H1 (cell line): ENCODE measurements at regions not wholly inside any gene's neighbourhood (a gene's known extent, or its start where the extent isn't known, plus 50 kb on each side); places are given as distances from the start of the nearest gene placed in this dataset.
A peak's percentile ranks its signal among the peaks of the same experiment; 100 is the strongest.

Experiments
- CTCF ChIA-PET: fragments of 300-600 bp; sonication (Branson Sonifier 250); formaldehyde crosslinking; loops from one replicate; lab custom pipeline; 2021; ENCODE audit not compliant: partially characterized antibody; lab: Charles Lee
- POLR2A ChIA-PET: fragments of 300-600 bp; sonication (Branson Sonifier 250); formaldehyde crosslinking; loops from one replicate; lab custom pipeline; 2021; ENCODE audit warnings: inconsistent platforms; ENCODE audit not compliant: partially characterized antibody; lab: Charles Lee
- DNase-seq, 2 experiments: peaks; one replicate each; pipeline versions ENCODE4 v3.0.0 to v3.0.0-alpha.2; 2010 to 2022; ENCODE audit warnings: low spot score in 2 of 2, low read depth in 1 of 2, mixed read lengths in 1 of 2
- FAIRE-seq: peaks from 2 replicates; lab custom pipeline; 2011; peaks lifted over from hg19 to GRCh38; lab: Jason Lieb, UNC
- H2AFZ ChIP-seq: 2 replicates; pipeline ENCODE4 v1.8.1; 2012; ENCODE audit warnings: low read length, inconsistent platforms
- H2AK5ac ChIP-seq: 2 replicates; pipeline ENCODE4 v1.6.1; 2013; ENCODE audit warnings: low read depth, low read length
- H2BK120ac ChIP-seq: replicated peaks from 2 replicates; pipeline ENCODE3; 2013; ENCODE audit warnings: low read depth, low read length, inconsistent platforms
- H2BK12ac ChIP-seq: 2 replicates; pipeline ENCODE4 v1.6.1; 2013; ENCODE audit warnings: low read depth, low read length
- H2BK15ac ChIP-seq: 2 replicates; pipeline ENCODE4 v1.6.1; 2013; ENCODE audit warnings: low read length
- H2BK20ac ChIP-seq: 2 replicates; pipeline ENCODE4 v1.6.1; 2013; ENCODE audit warnings: low read length
- H2BK5ac ChIP-seq: 2 replicates; pipeline ENCODE4 v1.6.1; 2013; ENCODE audit warnings: low read depth, low read length
- H3K14ac ChIP-seq: 2 replicates; pipeline ENCODE4 v1.6.1; 2013; ENCODE audit warnings: inconsistent platforms; ENCODE audit not compliant: insufficient read length
- H3K18ac ChIP-seq: 2 replicates; pipeline ENCODE4 v1.6.1; 2013; ENCODE audit warnings: low read length; ENCODE audit errors: extremely low read depth
- H3K23ac ChIP-seq: 2 replicates; pipeline ENCODE4 v1.6.1; 2013; ENCODE audit warnings: inconsistent platforms; ENCODE audit not compliant: insufficient read length
- H3K23me2 ChIP-seq: 2 replicates; pipeline ENCODE4 v1.6.1; 2013; ENCODE audit warnings: low read depth, low read length
- H3K27ac ChIP-seq: 2 replicates; pipeline ENCODE4 v1.6.1; 2011; ENCODE audit warnings: low read depth, low read length, inconsistent platforms
- H3K27me3 ChIP-seq, 4 experiments: replicated peaks in 1 of 4; 1 replicate in 1 of 4; 2 replicates in 3 of 4; pipeline versions ENCODE4 v1.6.1 to v1.8.1; 2011 to 2013; ENCODE audit warnings: low read length in 3 of 4, mild to moderate bottlenecking in 3 of 4, inconsistent platforms in 2 of 4, mixed read lengths in 2 of 4, moderate library complexity in 1 of 4; ENCODE audit not compliant: control insufficient read depth in 3 of 4, insufficient read depth in 3 of 4; ENCODE audit errors: extremely low read depth in 1 of 4
- H3K36me3 ChIP-seq, 4 experiments: 2 replicates each; pipeline versions ENCODE4 v1.6.1 to v1.8.1; 2011 to 2013; ENCODE audit warnings: mild to moderate bottlenecking in 4 of 4, low read length in 3 of 4, moderate library complexity in 2 of 4, control low read depth in 1 of 4, inconsistent platforms in 1 of 4; ENCODE audit not compliant: insufficient read depth in 4 of 4, control insufficient read depth in 2 of 4
- H3K4ac ChIP-seq: replicated peaks from 2 replicates; pipeline ENCODE3; 2013; ENCODE audit warnings: low read length, low read depth, mixed read lengths, inconsistent platforms; ENCODE audit not compliant: insufficient read length
- H3K4me1 ChIP-seq, 4 experiments: replicated peaks in 1 of 4; 1 replicate in 1 of 4; 2 replicates in 3 of 4; pipeline versions ENCODE4 v1.6.1 to v1.8.1; 2011 to 2013; ENCODE audit warnings: low read length in 3 of 4, inconsistent platforms in 2 of 4, mixed read lengths in 1 of 4; ENCODE audit not compliant: insufficient read depth in 4 of 4, control insufficient read depth in 3 of 4
- H3K4me2 ChIP-seq, 2 experiments: 2 replicates each; pipeline versions ENCODE4 v1.6.1 to v1.8.1; 2011 to 2013; ENCODE audit warnings: low read depth in 2 of 2, low read length in 2 of 2, control low read depth in 1 of 2, inconsistent platforms in 1 of 2, mild to moderate bottlenecking in 1 of 2; ENCODE audit not compliant: insufficient read depth in 1 of 2
- H3K4me3 ChIP-seq, 4 experiments: fragments of 200-600, 300-600 bp in 1 of 4; sonication (generic), shearing (Covaris generic), sonication (Bioruptor Twin) in 1 of 4; 2 replicates each; pipeline versions ENCODE4 v1.5.1 to v1.8.1; 2011 to 2016; ENCODE audit warnings: low read length in 4 of 4, low read depth in 3 of 4, control low read depth in 2 of 4, inconsistent platforms in 2 of 4, mild to moderate bottlenecking in 2 of 4, mixed read lengths in 1 of 4, moderate library complexity in 1 of 4; ENCODE audit not compliant: insufficient read depth in 2 of 4; ENCODE audit errors: extremely low read depth in 1 of 4
- H3K56ac ChIP-seq: replicated peaks from 2 replicates; pipeline ENCODE3; 2013; ENCODE audit warnings: low read depth, mild to moderate bottlenecking, mixed read lengths, low read length, inconsistent platforms; ENCODE audit not compliant: insufficient read length
- H3K79me1 ChIP-seq: 2 replicates; pipeline ENCODE4 v1.6.1; 2013; ENCODE audit warnings: low read depth, low read length, control low read depth
- H3K79me2 ChIP-seq, 2 experiments: 2 replicates each; pipeline versions ENCODE4 v1.6.1 to v1.8.1; 2012 to 2013; ENCODE audit warnings: low read length in 2 of 2, mild to moderate bottlenecking in 2 of 2, inconsistent platforms in 1 of 2; ENCODE audit not compliant: insufficient read depth in 2 of 2, control insufficient read depth in 1 of 2
- H3K9ac ChIP-seq, 4 experiments: replicated peaks in 1 of 4; 1 replicate in 1 of 4; 2 replicates in 3 of 4; pipeline versions ENCODE4 v1.6.1 to v1.8.1; 2011 to 2013; ENCODE audit warnings: low read depth in 3 of 4, low read length in 3 of 4, control low read depth in 2 of 4, mild to moderate bottlenecking in 2 of 4, moderate library complexity in 2 of 4, inconsistent platforms in 1 of 4; ENCODE audit errors: extremely low read depth in 1 of 4
- H3K9me3 ChIP-seq, 2 experiments: 2 replicates each; pipeline versions ENCODE4 v1.6.1 to v1.8.1; 2012 to 2013; ENCODE audit warnings: mild to moderate bottlenecking in 2 of 2, moderate library complexity in 2 of 2, control low read depth in 1 of 2, inconsistent platforms in 1 of 2, low read depth in 1 of 2, low read length in 1 of 2, mixed read lengths in 1 of 2; ENCODE audit not compliant: insufficient read depth in 2 of 2
- H4K20me1 ChIP-seq, 2 experiments: replicated peaks in 1 of 2; 2 replicates each; pipeline versions ENCODE3 to v1.8.1; 2011 to 2013; ENCODE audit warnings: inconsistent platforms in 2 of 2, low read length in 2 of 2, mild to moderate bottlenecking in 1 of 2; ENCODE audit not compliant: insufficient read depth in 2 of 2, control insufficient read depth in 1 of 2
- H4K5ac ChIP-seq: 2 replicates; pipeline ENCODE4 v1.6.1; 2013; ENCODE audit warnings: low read length, low read depth, mixed read lengths, inconsistent platforms; ENCODE audit not compliant: insufficient read length
- H4K8ac ChIP-seq: 2 replicates; pipeline ENCODE4 v1.8.0; 2013; ENCODE audit warnings: mild to moderate bottlenecking, moderate library complexity, low read length, inconsistent platforms; ENCODE audit not compliant: insufficient read depth; ENCODE audit errors: extremely low read depth
- H4K91ac ChIP-seq: replicated peaks from 2 replicates; pipeline ENCODE3; 2013; ENCODE audit warnings: low read length, mixed read lengths, inconsistent platforms; ENCODE audit not compliant: insufficient read length
- BRCA1 ChIP-seq: IDR thresholded peaks from 2 replicates; pipeline ENCODE4 v1.6.1; 2012; ENCODE audit warnings: low read depth, low read length, improper control_type of control experiment
- CHD2 ChIP-seq: IDR thresholded peaks from 2 replicates; pipeline ENCODE4 v1.6.1; 2012; ENCODE audit warnings: low read length, improper control_type of control experiment
- CTCF ChIP-seq, 3 experiments: IDR thresholded peaks; 1 replicate in 2 of 3; 2 replicates in 1 of 3; pipeline versions ENCODE4 v1.5.1 to v1.6.1; 2011; ENCODE audit warnings: low read length in 3 of 3, mild to moderate bottlenecking in 3 of 3, inconsistent platforms in 2 of 3, low read depth in 1 of 3, moderate library complexity in 1 of 3; ENCODE audit not compliant: insufficient read depth in 1 of 3; ENCODE audit errors: control extremely low read depth in 1 of 3
- FOSL1 ChIP-seq: IDR thresholded peaks from 2 replicates; pipeline ENCODE4 v1.6.1; 2011; ENCODE audit warnings: mild to moderate bottlenecking, low read depth, low read length, moderate library complexity; ENCODE audit not compliant: insufficient read depth
- KDM5A ChIP-seq: fragments of 200-600 bp; IDR thresholded peaks from 2 replicates; pipeline ENCODE4 v1.7.1; 2012; ENCODE audit warnings: mild to moderate bottlenecking, low read length, inconsistent platforms, mixed read lengths
- PHF8 ChIP-seq: fragments of 200-600 bp; sonication (generic); conservative IDR thresholded peaks from 2 replicates; pipeline ENCODE4 v1.7.1; 2012; ENCODE audit warnings: low read depth, mild to moderate bottlenecking, inconsistent platforms, low read length, moderate library complexity
- POLR2A ChIP-seq, 2 experiments: IDR thresholded peaks; 1 replicate in 1 of 2; 2 replicates in 1 of 2; pipeline ENCODE4 v1.6.1; 2011; ENCODE audit warnings: low read depth in 2 of 2, low read length in 2 of 2, mild to moderate bottlenecking in 2 of 2; ENCODE audit errors: control extremely low read depth in 1 of 2
- POU5F1 ChIP-seq: IDR thresholded peaks from 2 replicates; pipeline ENCODE4 v1.6.1; 2011; ENCODE audit warnings: low read depth, mild to moderate bottlenecking, low read length, moderate library complexity
- RNF2 ChIP-seq: fragments of 200-900, 300-1000 bp; sonication (generic); IDR thresholded peaks from 2 replicates; pipeline ENCODE4 v1.7.1; 2016; ENCODE audit warnings: borderline replicate concordance, low read depth, mild to moderate bottlenecking, antibody characterized with exemption, low read length; ENCODE audit not compliant: poor library complexity, severe bottlenecking; ENCODE audit errors: missing control alignments
- SIN3A ChIP-seq, 2 experiments: IDR thresholded peaks in 1 of 2; conservative IDR thresholded peaks in 1 of 2; 2 replicates each; pipeline ENCODE4 v1.6.1; 2011 to 2012; ENCODE audit warnings: low read length in 2 of 2, improper control_type of control experiment in 1 of 2, low read depth in 1 of 2, mild to moderate bottlenecking in 1 of 2
- SP1 ChIP-seq: IDR thresholded peaks from 2 replicates; pipeline ENCODE4 v1.6.1; 2011; ENCODE audit warnings: low read depth, low read length
- ZNF274 ChIP-seq: IDR thresholded peaks from 2 replicates; pipeline ENCODE4 v1.7.0; 2012; ENCODE audit warnings: low read length, borderline replicate concordance; ENCODE audit errors: extremely low read depth
- WGBS, 2 experiments: shearing (Covaris generic) in 1 of 2; methylation state at CpG; one replicate each; pipeline versions ENCODE4 v1.1.6 to v1.1.7; 2013 to 2015; ENCODE audit warnings: low lambda C conversion rate in 2 of 2, mixed read lengths in 2 of 2, inconsistent platforms in 1 of 2, low coverage in 1 of 2, missing lambda C conversion rate in 1 of 2; ENCODE audit not compliant: insufficient replicate concordance in 2 of 2, insufficient coverage in 1 of 2, insufficient read length in 1 of 2; ENCODE audit errors: extremely low coverage in 1 of 2, missing lambda C conversion rate in 1 of 2; 5-methylcytosine and 5-hydroxymethylcytosine counted together

GRCh38 chr10:128418819-128419218 lies 292.6 kb upstream of the MKI67 start:
- no peak overlapping the region for H2BK5ac ChIP-seq
- no peak overlapping the region for H2AFZ ChIP-seq
- H4K5ac ChIP-seq = no peak overlapping the region
- no peak overlapping the region for H3K27ac ChIP-seq
- no peak overlapping the region for H3K4me2 ChIP-seq
- WGBS, 2 experiments = 87% methylated on average over 5 of the region's 5 CpGs; no CpG with 5 or more reads in 1 of the 2 experiments
- H3K79me2 ChIP-seq = no peaks in the 10 kb centered on the region
- H2BK20ac ChIP-seq = no peak overlapping the region
- H3K36me3 ChIP-seq = no peaks in the 10 kb centered on the region
- FAIRE-seq (no peak), DNase-seq (no peak)
- ChIA-PET CTCF (interaction anchor here (1.4 to 3.1 kb wide), 2 partner anchors 76 to 151 kb away, joined by 4 to 10 read pairs; no protein-coding TSS in a partner anchor), POLR2A (no interaction called here)
- no peak overlapping the region for H3K23ac ChIP-seq
- no peak overlapping the region for H4K8ac ChIP-seq
- H3K79me1 ChIP-seq = no peaks in the 10 kb centered on the region
- H3K27me3 ChIP-seq = no peaks in the 10 kb centered on the region
- no peak overlapping the region for H2BK120ac ChIP-seq
- no peak overlapping the region for H2BK15ac ChIP-seq
- no peaks in the 10 kb centered on the region for H4K20me1 ChIP-seq
- no peak overlapping the region for H3K9ac ChIP-seq
- no peaks in the 10 kb centered on the region for H3K9me3 ChIP-seq
- no peak overlapping the region for H3K4ac ChIP-seq
- H3K18ac ChIP-seq = no peak overlapping the region
- H3K56ac ChIP-seq = no peak overlapping the region
- no peak overlapping the region for H3K14ac ChIP-seq
- H3K23me2 ChIP-seq = no peaks in the 10 kb centered on the region
- 0 out of 2 replicates have a peak overlapping the region, but pooled peaks have one; percentile 65 for H2AK5ac ChIP-seq
- 0 out of 2 replicates have a peak overlapping the region, but pooled peaks have one; percentile 3 for H2BK12ac ChIP-seq
- no peak overlapping the region for H3K4me3 ChIP-seq
- peaks cover 0 to 6% (median 0%) of the 10 kb centered on the region in 4 experiments; a peak in 3 of 7 replicates for H3K4me1 ChIP-seq
- no peak overlapping the region for H4K91ac ChIP-seq
- TF ChIP-seq BRCA1 (no peak), CHD2 (no peak), KDM5A (no peak), ZNF274 (no peak), POLR2A (IDR thresholded peaks at IDR 0.05; ENCODE audit: control extremely low read depth in 1 of 2, low read depth in 2 of 2, low read length in 2 of 2) (no peak), SIN3A (conservative IDR thresholded peaks at IDR 0.05 in 1 of 2, IDR thresholded peaks at IDR 0.05 in 1 of 2; ENCODE audit: low read depth in 1 of 2, low read length in 2 of 2) (no peak), PHF8 (no peak), RNF2 (no peak), SP1 (no peak), FOSL1 (no peak), POU5F1 (no peak), CTCF (IDR thresholded peaks at IDR 0.05; ENCODE audit: control extremely low read depth in 1 of 3, insufficient read depth in 1 of 3, low read depth in 1 of 3, low read length in 3 of 3) (no peak)
